GM21390 (cell line): ENCODE measurements at regions not wholly inside any gene's neighbourhood (a gene's known extent, or its start where the extent isn't known, plus 50 kb on each side); places are given as distances from the start of the nearest gene placed in this dataset.
"Not testable (repeated sequence)": the region's sequence is repeated elsewhere in the genome, so short reads cannot be mapped to it uniquely, and the experiment has no call there.

Experiments
- ATAC-seq: cut with Tn5 transposase; IDR thresholded peaks from one replicate; pipeline ENCODE4 v1.9.1; 2021; ENCODE audit not compliant: unreplicated experiment

DNA sequence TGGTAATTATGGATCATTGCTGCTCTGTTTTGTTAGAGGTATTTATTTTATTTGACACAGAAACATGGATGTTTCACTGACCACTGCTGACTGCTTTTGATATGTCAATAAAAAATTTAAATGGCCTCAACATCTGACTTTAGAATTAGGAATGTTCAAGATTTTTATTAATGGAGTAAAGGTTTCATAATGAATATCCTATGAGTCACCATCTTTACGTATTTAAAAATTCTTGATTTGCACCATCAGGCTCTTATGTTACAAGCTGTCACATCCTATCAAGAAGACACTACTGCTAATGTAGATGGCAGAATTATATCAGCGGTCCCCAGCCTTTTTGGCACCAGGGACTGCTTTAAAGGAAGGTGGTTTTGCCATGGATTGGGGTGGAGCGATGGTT is 578.7 kb upstream of the NRP1 start:
- ATAC-seq, result no peak

GRCh38 chr10:33909476-33909875 is 575.0 kb upstream of the NRP1 start:
- ATAC-seq, result not testable (repeated sequence)

DNA sequence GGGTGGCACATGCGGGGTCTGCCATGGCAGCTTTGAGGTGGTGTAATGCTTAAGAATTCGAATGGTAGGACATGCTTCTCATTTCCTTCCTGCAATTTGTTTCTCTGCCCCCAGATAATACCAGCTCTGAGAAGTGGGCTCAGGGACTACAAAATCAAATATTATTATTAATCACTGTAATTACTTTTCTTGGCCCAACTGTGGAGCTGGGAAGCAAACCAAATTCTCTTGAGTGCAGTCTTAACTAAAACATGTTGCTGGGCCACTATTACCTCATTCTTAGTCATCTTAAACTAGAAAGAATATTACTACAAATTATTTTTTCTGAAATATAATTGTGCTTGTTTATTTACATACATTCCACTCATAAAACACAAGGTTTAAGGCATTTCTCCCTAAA is 566.7 kb upstream of the NRP1 start:
- ATAC-seq, result no peak

GRCh38 chr10:33900596-33900995 is 566.1 kb upstream of the NRP1 start:
- no peak for ATAC-seq

DNA sequence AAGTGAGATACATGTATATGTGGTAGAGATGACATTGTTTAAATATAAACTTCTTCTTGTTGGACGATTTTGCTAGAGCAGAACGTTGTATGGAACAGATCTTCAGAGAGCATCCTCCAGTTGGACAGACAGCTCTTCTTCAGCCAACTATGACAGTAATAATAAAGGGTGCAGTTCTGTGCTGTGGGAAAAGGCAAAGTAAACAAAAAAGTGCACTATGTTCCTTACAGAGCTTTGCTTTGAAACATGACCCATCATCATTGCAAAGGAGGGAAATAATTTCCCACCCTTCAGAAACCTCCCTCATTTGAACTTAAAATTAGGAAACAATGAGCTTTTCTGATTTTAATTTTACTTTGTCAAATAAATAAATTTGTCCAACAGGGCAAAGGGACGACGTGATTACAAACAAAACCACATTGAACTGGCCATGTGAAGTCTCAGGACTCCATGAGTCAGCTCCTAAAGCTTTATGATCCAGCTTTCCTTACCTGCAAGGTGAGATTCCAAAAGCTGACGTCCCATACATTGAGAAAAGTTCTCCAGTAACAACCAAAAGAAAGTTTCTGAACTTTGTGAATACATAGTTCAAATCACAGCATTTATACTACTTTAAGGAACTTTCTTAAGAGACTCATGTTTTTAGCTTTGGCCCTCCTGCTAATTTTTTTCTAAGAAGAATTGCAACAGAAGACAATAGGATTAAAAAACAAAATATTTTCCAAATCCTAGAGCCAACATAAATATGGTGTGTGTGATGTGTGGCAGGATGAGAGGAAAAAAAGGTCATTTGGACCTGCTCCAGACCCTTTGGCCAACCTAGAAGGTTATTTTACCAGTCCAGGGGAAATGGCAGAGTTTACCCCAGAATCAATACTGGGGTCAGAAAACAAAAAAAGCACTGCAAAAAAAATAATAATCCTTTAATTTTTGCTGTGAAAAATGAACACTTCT is 565.4 kb upstream of the NRP1 start:
- no peak for ATAC-seq

DNA sequence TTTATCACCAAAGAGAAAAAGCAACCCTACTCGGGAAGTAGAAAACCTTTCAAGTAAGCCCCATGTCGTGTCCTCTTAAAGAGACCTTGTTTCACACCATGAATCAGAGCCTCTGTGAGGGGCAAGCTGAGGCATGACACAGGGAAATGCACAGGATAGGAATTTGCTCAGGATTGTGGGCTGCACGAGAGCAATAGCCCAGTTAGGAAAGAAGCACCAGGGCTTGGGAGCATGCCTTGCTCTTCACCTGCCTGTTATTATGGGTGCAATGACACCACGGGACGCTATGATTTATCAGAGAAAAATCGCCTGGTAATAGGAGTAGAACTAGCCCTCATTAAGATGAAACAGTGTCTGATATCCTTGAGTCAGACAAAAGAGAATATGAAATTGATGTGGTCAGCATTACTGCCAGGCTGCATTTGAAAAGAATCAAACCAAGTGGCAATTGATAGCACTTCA is 562.9 kb upstream of the NRP1 start:
- no peak for ATAC-seq

DNA sequence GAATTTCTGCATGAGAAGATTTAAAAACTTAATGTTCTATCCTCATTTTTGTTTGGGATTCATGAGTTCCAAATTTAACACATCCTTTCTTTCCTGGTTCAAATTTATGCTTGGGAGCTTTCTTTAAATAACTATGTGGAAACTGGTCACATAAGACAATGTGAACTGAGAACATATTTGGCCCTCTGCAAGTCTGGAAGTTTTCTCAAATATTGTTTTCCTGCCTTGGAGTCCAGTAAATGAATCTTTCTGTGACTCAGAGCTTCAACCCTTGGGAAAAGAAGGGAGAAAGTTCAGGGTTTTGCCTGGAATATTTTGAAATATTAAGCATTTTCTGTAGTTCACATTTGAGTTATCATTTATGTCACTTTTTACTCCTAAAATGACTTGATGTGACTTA is 559.0 kb upstream of the NRP1 start:
- no peak for ATAC-seq

DNA sequence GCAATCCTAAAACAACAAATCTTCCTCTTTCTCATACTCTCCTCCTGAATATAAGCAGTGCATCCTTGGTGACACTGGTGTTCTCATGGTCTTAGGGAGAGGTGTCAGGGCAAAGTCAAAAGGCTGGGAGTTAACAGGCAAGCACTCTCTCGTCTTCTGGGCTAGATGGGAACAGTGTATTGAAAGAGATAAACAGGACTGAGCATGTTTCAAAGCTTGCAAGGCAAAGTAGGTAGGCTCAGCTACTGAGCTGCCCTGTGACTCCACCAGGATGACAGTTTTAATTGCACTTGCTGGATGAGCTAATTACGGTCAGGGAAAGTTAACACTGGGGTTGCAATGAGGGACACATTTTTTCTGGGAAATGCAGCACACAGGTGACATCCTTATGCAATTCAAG is 554.9 kb upstream of the NRP1 start:
- ATAC-seq, result no peak

DNA sequence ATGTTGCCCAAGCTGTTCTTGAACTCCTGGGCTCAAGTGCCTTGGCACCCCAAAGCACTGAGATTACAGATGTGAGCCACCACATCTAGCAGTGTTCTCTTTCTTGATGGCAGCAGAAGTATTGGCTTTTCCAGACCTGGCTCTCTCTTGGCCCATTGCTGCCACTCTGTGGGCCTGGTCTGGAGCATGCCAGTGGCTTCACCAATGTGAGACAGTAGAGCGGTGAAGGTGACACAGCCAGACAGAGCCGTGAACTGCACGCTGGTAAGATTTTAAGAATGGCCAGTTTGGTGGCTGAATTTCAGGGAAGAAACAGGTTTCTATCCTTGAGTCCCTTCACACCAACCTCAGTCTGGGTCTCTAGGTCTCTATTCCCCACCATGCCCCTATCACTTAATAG is 552.7 kb upstream of the NRP1 start:
- no peak for ATAC-seq

DNA sequence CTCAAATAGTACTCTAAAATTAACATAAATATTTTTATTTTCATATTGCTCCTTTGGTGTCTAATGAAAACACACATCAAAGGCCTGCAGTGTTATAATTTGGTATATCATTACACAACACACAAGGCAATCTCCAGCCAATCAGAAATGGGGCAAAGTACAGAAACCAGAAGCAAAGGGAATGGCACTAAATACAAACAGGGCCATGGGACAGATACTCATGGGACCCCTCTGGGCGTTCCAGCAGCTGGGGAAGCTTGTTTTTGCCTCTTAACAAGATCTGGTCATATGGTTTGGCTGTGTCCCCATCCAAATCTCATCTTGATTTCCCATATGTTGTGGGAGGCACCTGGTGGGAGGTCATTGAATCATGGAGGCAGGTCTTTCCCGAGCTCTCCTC is 551.8 kb upstream of the NRP1 start:
- ATAC-seq, result no peak

GRCh38 chr10:33884604-33885003 is 550.1 kb upstream of the NRP1 start:
- no peak for ATAC-seq

DNA sequence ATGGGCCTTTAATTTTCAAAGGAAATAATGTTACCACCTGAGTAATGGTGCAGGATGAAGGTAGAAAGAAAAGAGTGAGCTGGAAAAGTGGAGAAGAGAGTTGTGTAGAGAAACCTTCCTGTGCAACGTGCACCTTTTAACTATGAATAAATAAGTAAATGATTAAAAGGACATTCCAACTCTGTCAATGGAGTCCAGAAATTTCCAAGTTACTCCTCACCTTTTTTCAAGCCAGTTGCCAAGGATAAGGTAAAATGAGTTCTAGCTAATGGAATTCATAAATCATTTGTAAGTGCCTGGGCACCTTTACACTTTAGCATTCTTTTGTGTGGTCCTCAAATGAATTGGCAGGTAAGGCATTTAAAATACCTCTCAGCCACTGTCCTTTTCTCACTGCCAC is 549.4 kb upstream of the NRP1 start:
- ATAC-seq, result no peak

- ATAC-seq, result no peak
Measured at GRCh38 chr10:33882996-33883395, 548.5 kb upstream of the NRP1 start.

DNA sequence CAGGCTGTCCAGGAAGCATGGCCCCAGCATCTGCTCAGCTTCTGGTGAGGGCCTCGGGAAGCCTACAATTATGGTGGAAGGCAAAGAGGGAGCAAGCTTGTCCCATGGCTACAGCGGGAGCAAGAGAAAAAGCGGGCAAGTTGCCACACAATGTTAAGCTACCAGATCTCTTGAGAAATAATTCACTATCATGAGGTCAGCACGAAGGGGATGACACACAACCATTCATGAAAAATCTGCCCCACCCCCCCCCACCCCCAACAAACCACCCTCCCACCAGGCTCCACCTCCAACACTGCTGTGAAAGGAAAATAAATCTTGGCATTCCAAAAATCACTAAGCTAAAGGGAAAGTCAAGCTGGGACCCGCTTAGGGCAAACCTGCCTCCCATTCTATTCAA is 545.8 kb upstream of the NRP1 start:
- ATAC-seq, result no peak

DNA sequence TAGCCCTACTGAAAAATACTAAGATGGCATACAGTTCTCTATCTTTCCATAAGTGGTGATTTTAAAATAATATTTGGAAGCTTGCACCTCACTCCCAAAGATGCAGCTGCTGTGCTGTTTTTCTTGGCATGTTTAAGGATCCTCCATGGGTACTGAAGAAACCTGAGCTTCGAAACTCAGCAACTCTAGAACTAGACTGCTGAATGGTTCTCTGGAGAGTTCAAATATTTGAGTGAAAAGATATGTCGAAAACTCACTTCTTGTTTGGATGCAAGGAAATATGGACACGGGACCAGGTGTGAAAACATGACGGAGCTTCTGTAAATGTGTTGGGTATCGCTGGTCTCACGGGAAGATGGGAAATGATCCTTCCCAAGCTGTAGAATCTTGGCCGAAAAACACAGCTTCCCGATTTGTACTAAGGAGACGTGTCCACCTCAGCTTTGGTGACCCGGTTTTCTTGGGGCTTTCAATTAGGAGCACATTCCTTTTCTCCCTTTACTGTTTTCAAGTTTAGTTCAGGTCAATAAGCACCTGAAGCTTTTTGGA is 543.8 kb upstream of the NRP1 start:
- ATAC-seq, result no peak

- ATAC-seq, result no peak
Measured at GRCh38 chr10:33876584-33877400, 542.3 kb upstream of the NRP1 start.

GRCh38 chr10:33875924-33876583 is 541.6 kb upstream of the NRP1 start:
- no peak for ATAC-seq

DNA sequence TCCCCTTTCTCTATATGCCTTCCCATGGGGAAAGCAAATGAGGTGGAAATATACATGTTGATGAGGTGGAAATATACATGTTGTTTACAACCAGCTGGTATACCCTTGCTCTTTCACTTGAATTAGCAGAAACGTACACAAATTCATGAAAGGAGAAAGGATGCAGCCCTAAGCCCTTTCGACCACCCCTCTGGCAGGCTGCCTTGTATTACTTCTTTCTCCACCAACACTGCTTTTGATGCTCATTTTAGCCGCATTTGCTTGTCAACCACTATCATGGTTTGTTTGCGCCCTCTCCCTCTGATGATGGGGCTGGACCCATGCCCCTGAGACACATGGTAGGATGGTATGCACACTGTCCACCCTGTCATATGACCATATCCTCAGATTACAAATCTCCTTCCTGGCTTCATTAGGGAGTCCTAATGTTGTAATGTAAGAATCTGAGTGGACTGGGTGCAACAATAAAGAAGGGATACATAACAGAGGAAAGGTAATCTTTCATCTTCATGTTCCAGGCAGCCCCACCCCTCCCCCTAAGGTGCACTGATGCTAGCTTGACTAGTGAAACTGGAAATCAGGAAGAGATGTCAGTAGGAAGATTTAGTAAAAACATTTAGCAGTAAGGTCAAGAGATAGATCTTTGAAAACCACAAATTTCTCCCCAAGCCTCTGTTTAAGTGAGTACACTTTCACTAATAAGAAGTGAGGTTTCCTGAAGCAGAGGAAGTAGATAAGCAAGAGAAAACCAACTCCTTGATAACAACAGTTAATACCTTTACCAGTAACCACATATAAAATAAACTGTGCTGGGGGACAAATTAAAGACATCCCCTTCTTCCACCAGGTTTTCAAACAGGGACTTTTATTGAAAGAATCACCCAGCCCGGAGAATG is 536.8 kb upstream of the NRP1 start:
- ATAC-seq, result no peak

- ATAC-seq, result no peak
Measured at GRCh38 chr10:33869481-33869880, 535.0 kb upstream of the NRP1 start.

- no peak for ATAC-seq
Measured at GRCh38 chr10:33869028-33869427, 534.6 kb upstream of the NRP1 start.
